PC-3 (cell line): ENCODE measurements at regions not wholly inside any gene's neighbourhood (a gene's known extent, or its start where the extent isn't known, plus 50 kb on each side); places are given as distances from the start of the nearest gene placed in this dataset.
A peak's percentile ranks its signal among the peaks of the same experiment; 100 is the strongest.

Experiments used
- ATAC-seq: fragments of 200-7000 bp; cut with Tn5 transposase; 2 replicates; pipeline ENCODE4 v1.9.1; 2020; ENCODE audit warnings: mild to moderate bottlenecking, moderate library complexity
- BruUV-seq: library from RNA; stranded (reverse); fragments of 400-500 nt; replicated peaks from 2 replicates; lab custom pipeline; 2021; lab: Mats Ljungman, UMichigan
- CTCF ChIA-PET: fragments of 300-600 bp; sonication (Branson Sonifier 250); formaldehyde crosslinking; loops from one replicate; lab custom pipeline; 2022; ENCODE audit warnings: antibody characterized with exemption; lab: Charles Lee
- POLR2A ChIA-PET: fragments of 300-600 bp; sonication (Branson Sonifier 250); formaldehyde crosslinking; loops from one replicate; lab custom pipeline; 2022; ENCODE audit warnings: antibody characterized with exemption; ENCODE audit not compliant: unreplicated experiment; lab: Charles Lee
- DNase-seq: peaks from one replicate; pipeline ENCODE4 v3.0.0-alpha.2; 2015
- H2AFZ ChIP-seq: fragments of 300-600 bp; sonication (generic); 2 replicates; pipeline ENCODE4 v1.6.0; 2016; ENCODE audit warnings: antibody characterized with exemption, low read length
- H3F3A ChIP-seq: fragments of 300-600 bp; sonication (generic); one replicate; pipeline ENCODE4 v1.6.0; 2017; ENCODE audit warnings: antibody characterized with exemption, low read length, control low read depth, mild to moderate bottlenecking; ENCODE audit not compliant: unreplicated experiment
- H3K27ac ChIP-seq: fragments of 300-600 bp; sonication (generic); 2 replicates; pipeline ENCODE4 v1.5.1; 2016; ENCODE audit warnings: mild to moderate bottlenecking, low read length
- H3K27me3 ChIP-seq: fragments of 300-600 bp; sonication (generic); 2 replicates; pipeline ENCODE4 v1.6.1; 2016; ENCODE audit warnings: low read length, mixed read lengths
- H3K36me3 ChIP-seq: fragments of 300-600 bp; sonication (generic); 2 replicates; pipeline ENCODE4 v1.6.1; 2016; ENCODE audit warnings: low read depth, mixed run types, low read length, mixed read lengths
- H3K4me1 ChIP-seq: fragments of 300-600 bp; sonication (generic); 2 replicates; pipeline ENCODE4 v1.5.1; 2016; ENCODE audit warnings: low read length; ENCODE audit not compliant: insufficient read depth
- H3K4me2 ChIP-seq: fragments of 300-600 bp; sonication (generic); 2 replicates; pipeline ENCODE4 v1.6.0; 2016; ENCODE audit warnings: low read length
- H3K4me3 ChIP-seq: fragments of 300-600 bp; sonication (generic); 2 replicates; pipeline ENCODE4 v1.5.1; 2016; ENCODE audit warnings: mild to moderate bottlenecking, low read length, mixed read lengths
- H3K79me2 ChIP-seq: fragments of 300-600 bp; sonication (generic); 2 replicates; pipeline ENCODE4 v1.6.1; 2017; ENCODE audit warnings: low read length, mixed read lengths
- H3K9ac ChIP-seq: fragments of 300-600 bp; sonication (generic); 2 replicates; pipeline ENCODE4 v1.6.0; 2016; ENCODE audit warnings: mild to moderate bottlenecking, low read length
- H3K9me2 ChIP-seq: fragments of 300-600 bp; sonication (generic); replicated peaks from 2 replicates; pipeline ENCODE4 v1.6.1; 2016; ENCODE audit warnings: mixed run types, low read length, mixed read lengths
- H3K9me3 ChIP-seq: fragments of 300-600 bp; sonication (generic); 2 replicates; pipeline ENCODE4 v1.6.1; 2016; ENCODE audit warnings: low read length, mixed read lengths
- H4K20me1 ChIP-seq: fragments of 300-600 bp; sonication (generic); 2 replicates; pipeline ENCODE4 v1.6.1; 2016; ENCODE audit warnings: low read length, mixed read lengths
- CTCF ChIP-seq: fragments of 300-600 bp; sonication (generic); conservative IDR thresholded peaks from 2 replicates; pipeline ENCODE4 v1.5.1; 2017; ENCODE audit warnings: antibody characterized with exemption, low read depth, mild to moderate bottlenecking, low read length
- EZH2 ChIP-seq: fragments of 300-600 bp; sonication (generic); IDR thresholded peaks from one replicate; pipeline ENCODE4 v1.6.1; 2017; ENCODE audit warnings: antibody characterized with exemption, mild to moderate bottlenecking, low read length; ENCODE audit not compliant: unreplicated experiment
- EZH2phosphoT487 ChIP-seq: fragments of 300-600 bp; sonication (generic); IDR thresholded peaks from 2 replicates; pipeline ENCODE4 v1.6.1; 2018; ENCODE audit warnings: mild to moderate bottlenecking, antibody characterized with exemption, low read length, borderline replicate concordance
- intact Hi-C: fragments of 100-400 bp; cut with micrococcal nuclease; formaldehyde crosslinking; loops from 2 replicates; pipeline ENCODE4 v1.9.0; 2023

- Histone ChIP-seq H3K79me2 (no peaks in the 10 kb centered on the region), H2AFZ (no peak overlapping the region), H3F3A (no peaks in the 10 kb centered on the region), H4K20me1 (no peaks in the 10 kb centered on the region), H3K9me3 (no peaks in the 10 kb centered on the region), H3K27me3 (no peaks in the 10 kb centered on the region), H3K36me3 (no peaks in the 10 kb centered on the region), H3K4me1 (peaks cover 13% of the 10 kb centered on the region; the same call in 1 of the 2 replicates), H3K4me2 (no peak overlapping the region), H3K27ac (no peak overlapping the region), H3K4me3 (no peak overlapping the region), H3K9me2 (no peaks in the 10 kb centered on the region), H3K9ac (no peak overlapping the region)
- ATAC-seq = no peak
- no peak for TF ChIP-seq EZH2
- no peak for TF ChIP-seq CTCF
- POLR2A ChIA-PET = no interaction called here
- CTCF ChIA-PET = no interaction called here
- intact Hi-C loops = no loop called here
- no TSS peak for BruUV-seq
- DNase-seq = no peak
Observed at GRCh38 chr3:99322551-99322950, 315.8 kb upstream of the COL8A1 start.

DNA sequence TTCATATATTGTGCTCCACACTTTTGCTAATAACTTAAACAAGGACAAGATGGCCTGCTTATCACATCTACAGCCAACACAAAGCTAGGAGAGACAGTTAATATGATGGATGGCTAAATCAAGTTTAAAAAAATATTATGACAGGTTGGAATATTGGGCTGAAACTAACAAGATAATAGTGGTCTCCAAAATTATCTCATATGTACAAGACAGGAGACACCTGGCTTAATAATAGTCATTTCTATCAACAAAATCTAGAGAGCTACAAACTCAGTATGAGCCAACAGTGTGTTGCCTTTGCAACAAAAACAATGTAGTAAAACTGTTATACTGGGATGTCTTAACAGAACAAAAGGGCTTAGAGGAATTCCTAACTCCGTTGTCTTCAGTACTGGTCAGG lies 317.1 kb upstream of the COL8A1 start:
- no peak overlapping the region for H3K4me3 ChIP-seq
- no TSS peak for BruUV-seq
- CTCF ChIA-PET = interaction anchor here (1.0 kb wide), 1 partner anchor 177 kb away, joined by 4 read pairs; no protein-coding TSS in a partner anchor
- no peaks in the 10 kb centered on the region for H3K27me3 ChIP-seq
- no peaks in the 10 kb centered on the region for H3K79me2 ChIP-seq
- no peaks in the 10 kb centered on the region for H3K9me3 ChIP-seq
- intact Hi-C loops = no loop called here
- no peaks in the 10 kb centered on the region for H3F3A ChIP-seq
- DNase-seq (no peak), ATAC-seq (no peak)
- H3K27ac ChIP-seq = no peak overlapping the region
- H3K36me3 ChIP-seq = no peaks in the 10 kb centered on the region
- H3K9ac ChIP-seq = no peak overlapping the region
- TF ChIP-seq CTCF (no peak), EZH2phosphoT487 (no peak), EZH2 (no peak)
- H2AFZ ChIP-seq = no peak overlapping the region
- H3K4me2 ChIP-seq = no peak overlapping the region
- POLR2A ChIA-PET = no interaction called here
- H4K20me1 ChIP-seq = no peaks in the 10 kb centered on the region
- peaks cover 13% of the 10 kb centered on the region; the same call in 1 of the 2 replicates for H3K4me1 ChIP-seq
- no peaks in the 10 kb centered on the region for H3K9me2 ChIP-seq

- ChIA-PET CTCF (no interaction called here), POLR2A (no interaction called here)
- TF ChIP-seq EZH2 = no peak
- TF ChIP-seq EZH2phosphoT487 = no peak
- no peak for TF ChIP-seq CTCF
- no TSS peak for BruUV-seq
- DNase-seq = peak; percentile 57
- Histone ChIP-seq H2AFZ (no peak overlapping the region), H3K4me2 (no peak overlapping the region), H3K9me3 (no peaks in the 10 kb centered on the region), H3K27ac (peak overlapping the region; percentile 17), H3K9ac (no peak overlapping the region), H3F3A (no peaks in the 10 kb centered on the region), H3K4me1 (peaks cover 13% of the 10 kb centered on the region; the same call in 1 of the 2 replicates), H3K9me2 (no peaks in the 10 kb centered on the region), H3K4me3 (no peak overlapping the region), H3K27me3 (no peaks in the 10 kb centered on the region), H3K79me2 (no peaks in the 10 kb centered on the region), H4K20me1 (no peaks in the 10 kb centered on the region), H3K36me3 (no peaks in the 10 kb centered on the region)
- intact Hi-C loops = no loop called here
- ATAC-seq = peak; percentile 59
Observed at GRCh38 chr3:99319961-99320360, 318.4 kb upstream of the COL8A1 start.
